Dedifferentiated amniotic fluid mesenchymal stem cell (primary cell): ENCODE measurements at regions not wholly inside any gene's neighbourhood (a gene's known extent, or its start where the extent isn't known, plus 50 kb on each side); places are given as distances from the start of the nearest gene placed in this dataset.
"Not testable (repeated sequence)": the region's sequence is repeated elsewhere in the genome, so short reads cannot be mapped to it uniquely, and the experiment has no call there.

Experiments used
- DNase-seq: peaks from one replicate; pipeline ENCODE4 v3.0.0-alpha.2; 2016; ENCODE audit errors: extremely low spot score

DNA sequence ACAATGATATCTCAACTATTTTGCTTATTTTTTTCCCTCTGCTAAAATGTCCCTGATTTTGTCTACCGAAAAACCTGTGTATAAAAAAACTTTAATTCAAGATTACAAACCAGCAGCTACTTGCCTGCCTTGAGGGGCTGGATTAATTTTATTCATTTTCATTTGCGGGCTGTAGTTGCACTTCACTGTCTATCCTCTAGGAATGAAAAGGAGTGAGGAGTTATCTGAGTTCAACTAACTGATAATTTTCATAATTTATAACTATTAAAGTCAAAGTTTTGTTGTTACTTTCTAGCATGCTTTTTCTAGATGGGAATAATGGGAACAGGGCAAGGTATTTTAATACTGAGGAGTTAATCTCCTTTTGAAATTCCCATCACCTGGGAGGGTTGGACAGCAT is 50.3 kb upstream of the AGTPBP1 start:
- DNase-seq: not testable (repeated sequence)

DNA sequence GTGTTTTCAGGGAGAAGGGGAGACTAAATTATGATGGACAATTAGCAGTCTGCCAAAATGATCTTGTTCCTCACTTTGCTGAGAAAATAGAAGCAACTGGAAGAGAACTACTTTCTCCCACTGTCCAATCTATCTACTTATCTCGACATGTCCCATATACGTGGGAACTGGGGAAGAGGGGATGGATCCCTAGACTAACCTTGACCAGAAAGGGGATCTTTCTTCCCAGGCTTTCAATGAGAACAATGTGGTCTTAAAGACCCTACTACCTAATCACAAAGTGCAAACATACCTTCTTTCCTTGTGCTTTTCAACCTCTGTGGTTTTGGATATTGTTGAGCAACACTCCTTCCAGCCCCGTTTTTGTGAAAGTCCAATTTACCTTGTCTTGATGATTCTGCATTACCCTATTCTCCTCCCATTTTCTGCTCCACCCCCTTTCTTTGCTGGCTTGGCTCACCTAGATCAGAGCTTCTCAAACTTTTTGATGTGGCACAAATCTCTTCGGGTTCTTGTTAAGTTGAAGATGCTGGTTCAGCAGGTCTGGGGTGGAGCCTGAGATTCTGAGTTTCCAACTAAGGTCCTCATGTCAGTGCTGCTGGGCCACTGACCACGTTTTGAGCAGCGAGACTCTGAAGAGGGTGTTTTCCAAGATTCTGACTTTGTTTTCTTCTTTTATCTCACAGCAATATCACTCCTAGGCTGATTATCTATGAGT is 61.4 kb upstream of the AGTPBP1 start:
- DNase-seq: not testable (repeated sequence)

DNA sequence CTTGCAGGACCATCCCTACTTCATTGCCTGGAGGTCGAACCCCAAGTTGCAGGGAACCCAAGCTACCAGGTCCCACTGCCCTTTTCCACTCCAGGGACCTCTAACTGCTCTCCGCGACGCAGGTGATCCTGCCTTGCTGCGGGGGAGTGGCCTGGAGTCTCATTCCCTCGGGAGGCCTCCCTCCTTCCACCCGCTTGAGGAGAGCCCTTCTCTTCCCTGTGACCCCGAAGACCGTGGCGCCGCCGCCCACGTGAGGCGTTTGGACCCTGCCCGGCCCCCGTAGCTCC is 63.0 kb upstream of the AGTPBP1 start:
- DNase-seq: not testable (repeated sequence)

DNA sequence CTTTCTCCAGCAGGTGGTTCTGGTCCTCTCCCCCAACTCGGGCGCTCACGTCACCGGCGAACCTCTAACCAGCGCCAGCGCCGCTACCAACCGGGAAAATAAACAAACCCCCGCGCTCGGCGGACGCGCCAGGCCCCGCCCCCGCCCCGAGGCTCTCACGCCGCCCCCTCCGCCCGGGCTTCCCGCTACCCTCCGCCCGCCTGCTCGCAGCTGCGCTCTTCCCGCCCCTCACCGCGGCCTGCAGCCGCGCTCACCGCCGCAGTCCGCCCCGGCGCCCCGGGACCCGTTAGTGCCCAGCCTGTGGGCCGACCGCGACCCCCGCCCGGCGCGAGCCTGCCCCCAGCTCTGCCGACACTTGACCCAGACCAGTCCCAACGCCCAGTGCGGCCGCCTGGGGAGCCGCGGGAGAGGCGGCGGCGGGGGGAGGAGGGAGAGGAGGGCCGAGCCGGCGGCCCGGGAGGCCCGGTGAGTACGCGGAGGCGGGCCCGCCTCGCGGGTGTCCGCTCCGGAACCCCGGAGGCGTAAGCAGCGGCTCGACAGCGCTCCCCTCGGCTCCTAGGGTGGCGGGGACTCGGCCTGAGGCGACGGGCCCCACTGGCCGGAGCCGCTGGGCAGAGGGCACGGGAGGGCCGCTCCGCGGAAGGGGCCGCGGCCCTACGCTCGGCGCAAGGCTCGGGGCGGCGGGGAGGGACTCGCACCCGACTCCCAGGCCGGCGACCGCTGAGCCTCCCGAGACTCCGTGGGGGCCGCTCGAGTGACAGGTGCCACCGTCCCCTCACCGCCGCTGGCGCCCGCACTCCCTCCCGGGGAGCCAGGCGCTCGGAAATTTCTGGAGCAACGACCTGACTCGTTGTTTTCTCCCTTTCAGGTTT is 63.6 kb upstream of the AGTPBP1 start:
- peak; percentile 17 for DNase-seq

DNA sequence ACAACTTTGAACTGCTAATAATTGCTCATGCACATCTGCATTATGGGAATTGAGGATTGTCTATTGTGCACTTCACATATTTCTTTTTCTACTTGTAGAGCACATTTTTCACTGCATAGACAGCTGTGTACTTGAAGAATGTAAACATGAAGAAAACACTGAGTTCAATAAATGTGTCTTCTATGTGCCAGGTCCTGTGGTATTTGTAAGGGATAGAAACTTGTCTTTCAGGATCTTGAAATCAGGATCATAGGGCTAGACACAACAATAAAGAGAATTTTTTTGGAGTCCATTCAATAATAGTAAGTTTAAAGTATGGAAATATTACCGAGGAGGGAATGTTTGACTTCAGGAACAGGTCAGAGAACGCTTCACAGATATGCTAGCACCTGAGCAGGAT is 66.6 kb upstream of the AGTPBP1 start:
- not testable (repeated sequence) for DNase-seq

DNA sequence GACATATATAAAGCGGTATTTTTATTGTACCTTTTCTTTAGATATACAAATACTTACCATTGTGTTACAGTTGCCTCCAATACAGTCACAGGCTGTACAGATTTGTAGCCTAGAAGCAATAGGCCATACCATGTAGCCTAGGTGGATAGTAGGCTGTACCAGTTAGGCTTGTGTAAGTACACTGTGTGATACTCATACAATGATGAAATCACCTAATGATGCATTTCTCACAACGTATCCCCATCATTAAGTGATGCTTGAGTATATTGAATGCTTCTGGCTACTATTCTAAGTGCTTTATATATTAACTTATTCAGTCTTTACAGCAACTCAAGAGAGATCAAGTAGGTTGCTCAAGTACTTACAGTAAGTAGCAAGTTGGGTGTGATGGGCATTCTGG is 71.6 kb upstream of the AGTPBP1 start:
- DNase-seq: not testable (repeated sequence)

DNA sequence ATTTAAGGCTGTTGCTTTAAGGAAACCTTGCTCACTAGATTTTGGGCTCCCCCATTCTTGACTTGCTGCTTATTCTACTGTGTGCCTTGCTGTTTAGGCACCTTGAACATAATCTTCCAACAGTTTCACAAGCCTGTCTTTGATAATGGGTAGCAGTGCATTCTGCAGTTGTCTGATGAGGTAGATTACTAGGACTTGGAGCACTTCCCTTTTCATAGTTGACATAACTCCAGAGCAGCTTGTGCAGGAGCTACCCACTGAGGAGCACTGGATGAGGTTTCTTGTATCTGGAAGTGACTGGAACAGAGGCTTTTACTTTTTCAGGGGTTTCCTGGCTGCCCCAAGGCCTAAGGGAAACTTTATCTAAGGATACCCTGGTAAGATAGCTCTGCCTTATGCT is 73.0 kb upstream of the AGTPBP1 start:
- DNase-seq: not testable (repeated sequence)

DNA sequence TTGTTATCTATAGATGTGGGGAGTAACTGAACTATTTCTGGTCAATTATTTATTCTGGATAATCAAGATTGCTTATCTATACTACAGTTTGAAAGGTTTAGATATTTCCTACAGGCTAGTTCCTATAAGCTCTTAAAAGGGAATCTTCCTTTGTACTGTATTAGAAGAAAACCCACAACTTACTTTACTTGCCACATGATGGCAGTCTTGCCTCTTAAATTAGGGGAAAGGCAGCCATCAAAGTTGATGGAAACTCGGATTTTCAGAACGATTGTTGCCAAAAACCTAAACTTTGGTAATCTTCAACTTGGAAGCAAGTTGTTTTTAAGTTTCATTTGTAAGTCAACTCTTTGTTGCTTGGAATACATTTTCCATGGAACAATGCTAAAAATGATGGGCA is 77.2 kb upstream of the AGTPBP1 start:
- not testable (repeated sequence) for DNase-seq

DNA sequence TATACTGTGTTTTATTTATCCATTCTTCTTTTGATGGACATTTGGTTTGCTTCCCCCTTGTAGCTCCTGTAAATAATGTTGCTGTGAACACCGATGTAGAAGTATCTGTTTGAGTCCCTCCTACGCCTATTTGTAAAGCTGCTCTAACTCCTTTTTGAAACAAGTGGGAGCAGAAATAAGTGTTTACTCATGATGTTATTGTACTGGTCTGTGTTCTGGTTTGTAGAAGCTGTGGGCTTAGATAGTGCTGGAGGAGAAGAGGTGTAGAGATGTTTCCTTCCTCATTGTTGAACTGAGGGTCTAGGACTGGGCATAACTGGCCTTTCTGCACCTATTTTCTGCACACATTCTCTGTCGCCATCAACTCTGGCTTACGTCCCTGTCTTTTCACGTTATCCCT is 78.8 kb upstream of the AGTPBP1 start:
- not testable (repeated sequence) for DNase-seq

DNA sequence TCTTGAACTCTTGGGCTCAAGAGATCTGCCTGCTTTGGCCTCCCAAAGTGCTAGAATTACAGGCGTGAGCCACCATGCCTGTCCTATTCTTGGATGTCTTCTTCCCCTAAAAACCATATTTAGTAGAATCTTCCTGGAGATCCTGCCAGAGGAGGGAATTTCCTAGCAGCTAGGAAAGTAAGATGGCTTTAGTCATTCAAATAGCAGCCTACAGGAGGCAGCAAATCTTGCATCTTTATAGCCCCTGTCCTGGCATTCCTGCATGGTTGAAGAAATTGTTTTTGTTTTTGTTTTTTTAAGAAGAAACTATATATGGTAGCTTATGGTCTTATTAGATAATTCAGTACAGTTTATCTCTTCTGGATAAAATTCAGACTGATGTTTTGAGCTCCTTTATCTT is 83.2 kb upstream of the AGTPBP1 start:
- DNase-seq: not testable (repeated sequence)

DNA sequence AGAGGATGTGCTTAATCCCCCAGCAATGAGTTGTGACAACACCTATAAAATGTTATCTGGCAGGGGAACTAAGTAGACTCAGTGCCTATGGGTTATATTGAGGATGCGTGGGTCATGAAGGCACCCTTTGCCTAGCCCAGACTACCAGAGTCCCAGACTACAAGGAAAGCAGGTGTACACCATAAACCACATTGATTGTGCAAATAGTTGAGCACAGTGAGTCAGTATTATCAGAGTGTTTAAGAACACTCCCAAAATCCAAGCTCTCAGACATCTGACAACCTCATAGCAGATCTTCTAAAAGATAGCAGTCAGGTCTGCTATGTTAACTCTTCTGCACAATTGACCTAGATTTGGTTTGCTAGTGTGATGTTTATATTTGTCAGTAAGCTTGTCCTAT is 92.8 kb upstream of the AGTPBP1 start:
- not testable (repeated sequence) for DNase-seq

DNA sequence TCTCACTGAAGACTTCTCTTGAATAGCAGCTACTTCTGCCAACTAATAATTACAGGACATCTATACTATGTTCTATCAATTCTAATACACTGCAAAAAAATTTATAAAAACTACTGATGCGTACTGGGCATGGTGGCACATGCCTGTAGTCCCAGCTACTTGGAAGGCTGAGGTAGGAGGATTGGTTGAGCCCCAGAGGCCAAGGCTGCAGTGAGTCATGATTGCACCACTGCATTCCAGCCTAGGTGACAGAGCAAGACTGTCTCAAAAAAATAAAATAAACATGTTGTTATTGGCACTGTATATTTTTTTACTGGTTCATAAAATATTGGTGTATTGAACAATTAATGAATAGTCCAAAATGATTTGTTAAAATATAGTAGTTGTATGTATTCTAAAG is 97.0 kb upstream of the NAA35 start:
- DNase-seq: not testable (repeated sequence)

DNA sequence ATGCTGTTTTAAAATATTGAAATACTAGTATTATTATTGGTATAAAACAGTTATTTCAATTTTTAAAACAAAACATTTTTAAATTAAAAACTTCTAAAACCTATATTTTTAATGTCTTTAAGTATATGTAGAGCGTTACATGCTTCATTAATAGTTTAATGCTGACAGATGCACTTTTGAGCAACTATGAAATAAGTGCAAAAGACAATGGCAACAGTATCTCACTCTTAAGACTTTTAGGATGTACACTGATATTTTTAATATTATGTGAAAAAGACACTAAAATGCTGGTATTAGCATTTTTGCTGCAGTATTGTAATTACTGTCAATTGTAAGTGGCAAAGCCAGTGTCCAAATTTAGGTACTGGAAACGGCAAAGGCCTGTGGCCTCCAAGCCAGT is 93.2 kb upstream of the NAA35 start:
- DNase-seq: not testable (repeated sequence)

DNA sequence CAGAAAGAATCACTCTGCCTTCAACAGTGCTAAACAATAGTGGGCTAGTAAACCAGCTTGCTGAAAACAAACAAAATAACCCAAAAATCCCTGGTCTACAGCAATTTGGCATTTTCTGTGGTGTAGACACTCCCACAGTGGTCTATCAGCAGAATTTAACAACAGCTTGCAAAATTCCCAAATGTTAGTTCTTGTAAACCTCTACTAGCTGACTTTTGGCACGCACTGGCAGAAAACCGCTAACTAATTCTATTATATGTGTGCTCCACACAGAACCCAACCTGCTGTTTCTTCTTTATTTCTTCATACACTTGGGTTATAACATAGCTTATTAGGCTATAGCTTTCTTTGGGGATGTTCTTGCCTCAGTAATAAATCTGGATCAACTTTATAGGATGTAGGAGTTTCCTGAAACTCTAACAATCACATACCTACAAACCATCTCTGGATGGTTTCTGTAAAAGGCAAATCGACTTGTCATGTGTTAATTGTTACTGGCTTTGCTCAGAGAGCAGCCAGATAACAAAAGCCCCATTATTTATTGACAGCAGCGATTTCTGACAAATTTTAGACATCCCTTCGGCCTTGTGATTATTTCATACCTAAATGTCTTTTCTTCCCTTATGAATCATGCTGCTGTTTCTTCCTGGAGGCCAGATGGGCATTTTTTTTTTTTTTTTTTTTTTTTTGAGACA is 82.7 kb upstream of the NAA35 start:
- no peak for DNase-seq

DNA sequence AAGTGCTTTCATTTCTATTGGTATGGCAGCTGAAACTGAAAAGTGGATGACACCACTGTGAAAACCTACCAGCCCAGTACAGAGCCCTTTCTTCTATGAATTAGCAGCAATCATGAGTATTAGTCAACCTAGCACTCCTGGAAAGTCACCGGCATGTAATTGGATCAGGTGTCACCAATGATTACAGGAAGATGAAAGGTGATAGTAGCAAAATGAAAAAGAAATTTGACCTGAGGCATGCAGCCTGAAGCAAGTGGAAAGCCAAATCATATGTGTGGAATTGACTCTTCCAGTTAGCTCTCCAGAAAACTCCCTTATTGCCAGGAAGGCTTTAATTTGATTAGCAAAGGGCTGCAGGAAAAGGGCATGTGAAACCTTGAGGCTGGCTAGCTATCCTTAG is 81.2 kb upstream of the NAA35 start:
- DNase-seq: no peak

DNA sequence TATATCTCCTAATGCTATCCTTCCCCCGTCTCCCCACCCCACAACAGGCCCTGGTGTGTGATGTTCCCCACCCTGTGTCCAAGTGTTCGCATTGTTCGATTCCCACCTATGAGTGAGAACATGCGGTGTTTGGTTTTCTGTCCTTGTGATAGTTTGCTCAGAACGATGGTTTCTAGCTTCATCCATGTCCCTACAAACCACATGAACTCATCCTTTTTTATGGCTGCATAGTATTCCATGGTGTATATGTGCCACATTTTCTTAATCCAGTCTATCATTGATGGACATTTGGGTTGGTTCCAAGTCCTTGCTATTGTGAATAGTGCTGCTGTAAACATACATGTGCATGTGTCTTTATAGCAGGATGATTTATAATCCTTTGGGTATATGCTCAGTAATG is 79.1 kb upstream of the NAA35 start:
- not testable (repeated sequence) for DNase-seq

DNA sequence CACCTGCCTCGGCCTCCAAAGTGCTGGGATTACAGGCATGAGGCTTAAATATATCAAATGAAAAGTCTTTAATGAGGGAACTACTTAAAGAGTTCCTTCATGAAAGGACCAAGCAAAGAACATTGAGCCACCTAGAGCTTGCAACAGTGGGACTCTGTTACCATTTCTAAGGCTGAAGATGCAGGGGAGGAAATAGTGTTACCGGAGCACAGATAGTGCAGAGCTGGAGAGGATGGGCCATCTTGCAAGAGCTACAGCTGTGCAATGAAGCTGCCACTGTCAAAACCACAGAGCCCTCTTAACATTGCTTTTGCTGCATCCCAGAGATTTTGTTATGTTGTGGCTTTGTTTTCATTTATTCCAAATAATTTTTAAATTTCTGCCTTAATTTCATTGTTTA is 77.1 kb upstream of the NAA35 start:
- no peak for DNase-seq

DNA sequence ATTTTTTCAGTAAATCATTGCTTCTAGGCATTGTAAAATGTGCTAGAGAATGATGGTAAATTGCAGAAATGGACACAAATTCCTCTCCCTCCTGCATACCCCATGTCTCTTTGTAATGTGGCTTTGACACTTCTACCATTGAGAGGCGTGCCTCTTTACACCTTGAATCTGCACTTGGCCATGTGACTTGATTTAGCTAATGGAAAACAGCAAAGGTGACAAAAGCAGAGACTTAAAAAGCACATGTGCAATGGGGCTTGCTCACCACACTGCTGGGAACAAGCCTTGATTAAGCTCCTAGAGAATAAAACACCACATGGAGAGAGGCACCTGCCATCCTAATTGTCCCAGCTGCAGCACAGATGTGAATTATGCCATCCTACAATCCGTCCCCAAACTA is 69.9 kb upstream of the NAA35 start:
- no peak for DNase-seq

DNA sequence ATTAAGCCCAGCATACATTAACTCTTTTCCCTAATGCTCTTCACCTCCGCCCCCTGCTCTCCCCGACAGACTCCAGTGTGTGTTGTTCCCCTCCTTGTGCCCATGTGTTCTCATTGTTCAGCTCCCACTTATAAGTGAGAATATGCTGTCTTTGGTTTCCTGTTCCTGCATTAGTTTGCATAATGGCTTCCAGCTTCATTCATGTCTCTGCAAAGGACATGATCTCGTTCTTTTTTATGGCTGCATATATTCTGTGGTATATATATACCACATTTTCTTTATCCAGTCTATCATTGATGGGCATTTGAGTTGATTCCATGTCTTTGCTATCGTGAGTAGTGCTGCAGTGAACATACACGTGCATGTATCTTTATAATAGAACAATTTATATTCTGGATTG is 69.3 kb upstream of the NAA35 start:
- DNase-seq: not testable (repeated sequence)

DNA sequence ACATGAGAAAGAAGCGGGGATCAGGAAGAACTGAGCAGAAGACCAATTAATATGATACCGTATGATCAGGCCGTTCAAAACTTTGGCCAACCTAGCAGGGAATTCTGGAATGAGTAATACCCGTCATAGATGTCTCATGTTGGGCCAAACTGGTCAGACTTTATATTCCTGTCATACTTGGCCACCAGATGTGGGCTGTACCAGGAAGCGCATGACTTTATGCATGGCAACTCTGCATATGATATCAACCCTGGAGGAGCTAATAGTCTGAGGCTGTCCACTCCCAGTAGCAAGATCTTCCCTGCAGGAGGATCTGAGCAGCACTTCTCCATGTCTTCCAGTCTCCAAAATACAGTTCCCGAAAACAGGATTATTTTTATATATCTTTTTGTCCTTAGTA is 68.5 kb upstream of the NAA35 start:
- no peak for DNase-seq

DNA sequence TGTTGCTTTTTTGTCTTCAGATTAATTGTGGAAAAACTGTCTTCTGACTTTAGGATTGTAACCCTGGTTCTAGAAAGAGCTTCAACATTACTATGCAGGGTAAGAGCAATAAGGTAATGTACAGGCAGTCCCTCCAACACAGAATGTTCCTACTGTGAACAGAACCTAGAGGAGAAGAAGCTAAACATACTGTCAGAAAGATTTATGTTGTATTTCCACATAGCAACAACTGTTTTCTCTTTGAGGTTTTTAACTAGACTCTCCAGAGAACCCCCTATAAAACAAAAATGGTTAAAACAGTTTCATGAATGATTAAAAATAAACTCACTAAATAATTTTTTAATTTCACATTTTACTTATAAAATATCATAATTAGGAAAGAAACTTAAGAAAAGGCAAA is 64.3 kb upstream of the NAA35 start:
- no peak for DNase-seq

DNA sequence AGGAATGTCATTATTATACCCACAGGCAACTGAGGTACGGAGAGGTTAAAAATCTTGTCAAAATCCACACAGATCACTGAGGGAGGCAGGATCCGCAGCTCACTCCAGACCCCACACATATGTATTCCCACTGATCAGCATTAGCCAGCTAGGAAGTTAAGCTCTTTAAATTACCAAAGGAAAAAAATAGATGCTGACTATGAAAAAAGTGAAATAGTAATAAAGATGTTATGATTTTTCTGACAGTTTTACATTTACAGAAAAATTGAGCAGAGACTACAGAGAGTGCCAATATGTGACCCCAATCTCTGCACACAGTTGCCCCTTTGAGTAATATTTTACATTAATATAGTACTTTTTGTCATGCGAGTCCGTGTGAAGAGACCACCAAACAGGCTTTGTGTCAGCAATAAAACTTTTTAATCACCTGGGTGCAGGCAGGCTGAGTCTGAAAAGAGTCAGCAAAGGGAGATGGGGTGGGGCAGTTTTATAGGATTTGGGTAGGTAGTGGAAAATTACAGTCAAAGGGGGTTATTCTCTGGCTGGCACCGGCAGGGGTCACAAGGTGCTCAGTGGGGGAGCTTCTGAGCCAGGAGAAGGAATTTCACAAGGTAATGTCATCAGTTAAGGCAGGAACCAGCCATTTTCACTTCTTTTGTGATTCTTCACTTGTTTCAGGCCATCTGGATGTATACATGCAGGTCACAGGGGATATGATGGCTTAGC is 61.9 kb upstream of the NAA35 start:
- not testable (repeated sequence) for DNase-seq
